ENCODE measurements at regions not wholly inside any gene's neighbourhood (a gene's known extent, or its start where the extent isn't known, plus 50 kb on each side); places are given as distances from the start of the nearest gene placed in this dataset.

DNA sequence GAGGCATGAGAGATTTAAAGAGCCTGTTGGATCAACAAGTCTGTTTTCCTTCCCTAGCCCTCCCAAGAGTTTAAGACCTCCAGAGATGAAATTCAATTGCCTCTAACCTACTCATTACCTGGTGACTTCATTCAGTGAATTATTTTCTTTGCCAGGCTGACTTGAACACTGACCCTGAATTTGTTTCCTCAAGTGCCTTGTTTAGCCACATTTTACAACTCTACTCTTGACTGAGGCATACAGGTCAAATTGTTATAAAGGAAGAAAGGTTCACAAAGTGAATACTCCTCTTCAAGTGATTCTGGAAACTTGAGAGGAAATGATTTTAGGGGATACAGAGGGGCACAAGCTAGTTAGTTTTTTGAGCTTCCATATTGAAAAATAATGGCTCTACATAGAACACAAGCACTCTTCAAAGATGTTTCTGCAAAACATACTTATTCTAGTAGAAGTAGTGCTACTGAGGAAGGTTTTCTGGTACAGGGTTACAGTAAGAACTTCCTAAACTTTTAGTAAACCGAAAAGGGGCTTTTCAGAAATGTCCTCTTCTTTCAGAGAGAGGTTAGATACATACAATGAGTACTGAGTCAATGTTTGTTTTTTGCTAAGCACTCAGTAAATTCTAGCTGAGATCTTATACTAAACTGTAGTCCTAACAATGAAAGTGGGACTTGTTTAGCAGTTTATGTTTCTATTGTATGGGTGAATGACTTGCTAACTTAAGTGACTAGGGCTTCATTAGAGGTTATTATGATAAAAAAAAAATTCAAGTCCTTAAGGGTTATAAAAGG is 137.4 kb upstream of the SATB1 start:
- H3K36me3 ChIP-seq (ENCODE audit: insufficient read depth, low read length) = no peaks in the 10 kb centered on the region
- ATAC-seq (ENCODE audit: insufficient read depth, low read depth) = no peak
- TF ChIP-seq EZH2 (IDR thresholded peaks at IDR 0.05; ENCODE audit: borderline replicate concordance, low read depth, low read length, severe bottlenecking) = no peak
- TF ChIP-seq, protein P1, sequence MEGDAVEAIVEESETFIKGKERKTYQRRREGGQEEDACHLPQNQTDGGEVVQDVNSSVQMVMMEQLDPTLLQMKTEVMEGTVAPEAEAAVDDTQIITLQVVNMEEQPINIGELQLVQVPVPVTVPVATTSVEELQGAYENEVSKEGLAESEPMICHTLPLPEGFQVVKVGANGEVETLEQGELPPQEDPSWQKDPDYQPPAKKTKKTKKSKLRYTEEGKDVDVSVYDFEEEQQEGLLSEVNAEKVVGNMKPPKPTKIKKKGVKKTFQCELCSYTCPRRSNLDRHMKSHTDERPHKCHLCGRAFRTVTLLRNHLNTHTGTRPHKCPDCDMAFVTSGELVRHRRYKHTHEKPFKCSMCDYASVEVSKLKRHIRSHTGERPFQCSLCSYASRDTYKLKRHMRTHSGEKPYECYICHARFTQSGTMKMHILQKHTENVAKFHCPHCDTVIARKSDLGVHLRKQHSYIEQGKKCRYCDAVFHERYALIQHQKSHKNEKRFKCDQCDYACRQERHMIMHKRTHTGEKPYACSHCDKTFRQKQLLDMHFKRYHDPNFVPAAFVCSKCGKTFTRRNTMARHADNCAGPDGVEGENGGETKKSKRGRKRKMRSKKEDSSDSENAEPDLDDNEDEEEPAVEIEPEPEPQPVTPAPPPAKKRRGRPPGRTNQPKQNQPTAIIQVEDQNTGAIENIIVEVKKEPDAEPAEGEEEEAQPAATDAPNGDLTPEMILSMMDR (IDR thresholded peaks at IDR 0.05; ENCODE audit: borderline replicate concordance, extremely low read depth, low read length, poor library complexity, severe bottlenecking) = no peak

DNA sequence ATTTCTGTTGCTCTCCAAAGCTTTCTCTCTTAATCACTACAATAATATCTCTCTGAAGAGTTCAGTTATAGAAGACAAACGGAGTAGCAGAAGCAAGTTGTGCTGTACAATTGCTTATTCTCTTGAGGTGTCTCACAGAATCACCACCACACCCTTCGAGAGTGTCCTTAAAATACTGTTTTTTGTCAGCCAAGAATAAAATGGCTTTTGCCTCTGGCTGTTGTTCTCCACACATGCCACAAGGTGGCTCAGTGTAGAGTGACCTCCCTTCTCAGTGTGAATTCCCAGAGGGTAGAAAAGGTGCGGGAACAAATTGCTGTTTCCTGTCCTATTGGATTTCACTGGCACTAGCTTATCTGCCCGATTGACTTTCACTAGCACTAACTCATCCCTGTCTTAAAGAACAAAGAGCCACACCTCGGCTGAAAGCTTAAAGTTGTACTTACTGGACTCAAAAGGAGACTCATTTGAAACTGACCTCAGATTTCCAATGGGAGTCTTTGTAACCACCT is 134.2 kb upstream of the SATB1 start:
- ATAC-seq (ENCODE audit: insufficient read depth, low read depth) (0 out of 3 replicates have a peak, but pooled peaks have one; percentile 29), DNase-seq (peak; percentile 33)
- no peak overlapping the region for H3K27ac ChIP-seq (ENCODE audit: low read length)
- TF ChIP-seq EZH2 (IDR thresholded peaks at IDR 0.05; ENCODE audit: borderline replicate concordance, low read depth, low read length, severe bottlenecking) = no peak
- TF ChIP-seq, protein P1 (IDR thresholded peaks at IDR 0.05; ENCODE audit: borderline replicate concordance, extremely low read depth, low read length, poor library complexity, severe bottlenecking) = peak; percentile 82
- no peaks in the 10 kb centered on the region for H3K79me2 ChIP-seq (ENCODE audit: insufficient read depth, low read length)
- H3K27me3 ChIP-seq (ENCODE audit: insufficient read depth, low read length, poor library complexity) = no peaks in the 10 kb centered on the region
- H3K36me3 ChIP-seq (ENCODE audit: insufficient read depth, low read length) = no peaks in the 10 kb centered on the region
- no peak overlapping the region for H2AFZ ChIP-seq (ENCODE audit: low read depth, low read length)
- no peak overlapping the region for H3K4me3 ChIP-seq (ENCODE audit: low read depth in 1 of 2, low read length in 2 of 2)
- H3K4me2 ChIP-seq (ENCODE audit: insufficient read depth, low read length) = no peak overlapping the region
- no peaks in the 10 kb centered on the region for H3K9me3 ChIP-seq (ENCODE audit: insufficient read depth, low read length, severe bottlenecking)
- H3K9ac ChIP-seq (ENCODE audit: low read depth, low read length) = no peak overlapping the region
- H3K4me1 ChIP-seq (ENCODE audit: insufficient read depth, low read length) = peaks cover 20% of the 10 kb centered on the region
- H4K20me1 ChIP-seq (ENCODE audit: insufficient read depth, low read length) = no peaks in the 10 kb centered on the region

More for the DNA sequence above, 137.4 kb upstream of the SATB1 start:
- no peak overlapping the region for H3K4me3 ChIP-seq (ENCODE audit: low read depth in 1 of 2, low read length in 2 of 2)
- no peak for DNase-seq
- H4K20me1 ChIP-seq (ENCODE audit: insufficient read depth, low read length) = no peaks in the 10 kb centered on the region
- H2AFZ ChIP-seq (ENCODE audit: low read depth, low read length) = no peak overlapping the region
- no peaks in the 10 kb centered on the region for H3K27me3 ChIP-seq (ENCODE audit: insufficient read depth, low read length, poor library complexity)
- H3K27ac ChIP-seq (ENCODE audit: low read length) = no peak overlapping the region
- H3K9me3 ChIP-seq (ENCODE audit: insufficient read depth, low read length, severe bottlenecking) = no peaks in the 10 kb centered on the region
- H3K9ac ChIP-seq (ENCODE audit: low read depth, low read length) = no peak overlapping the region
- peaks cover 20% of the 10 kb centered on the region for H3K4me1 ChIP-seq (ENCODE audit: insufficient read depth, low read length)
- H3K4me2 ChIP-seq (ENCODE audit: insufficient read depth, low read length) = no peak overlapping the region
- H3K79me2 ChIP-seq (ENCODE audit: insufficient read depth, low read length) = no peaks in the 10 kb centered on the region

DNA sequence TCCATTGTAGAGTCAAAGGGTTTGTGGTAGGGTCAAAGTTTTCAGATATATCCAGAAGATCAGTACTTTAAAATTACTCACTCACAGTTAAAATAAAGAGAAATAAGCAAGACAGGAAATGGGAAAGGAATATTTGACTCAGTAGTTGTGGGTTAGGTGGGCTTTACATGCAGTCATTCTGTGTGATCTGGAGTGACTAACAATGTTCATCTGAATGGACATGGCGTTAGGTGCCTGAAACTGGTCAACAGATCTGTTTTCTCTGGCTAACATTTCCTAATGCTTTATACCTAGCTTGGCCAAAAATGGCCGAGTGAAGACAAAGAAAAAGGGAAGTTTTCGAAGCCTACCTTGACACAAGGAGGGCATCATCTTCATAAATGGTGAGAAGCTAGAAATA is 133.4 kb upstream of the SATB1 start:
- Histone ChIP-seq H3K27me3 (ENCODE audit: insufficient read depth, low read length, poor library complexity) (no peaks in the 10 kb centered on the region), H4K20me1 (ENCODE audit: insufficient read depth, low read length) (no peaks in the 10 kb centered on the region), H3K79me2 (ENCODE audit: insufficient read depth, low read length) (no peaks in the 10 kb centered on the region), H3K9ac (ENCODE audit: low read depth, low read length) (no peak overlapping the region), H3K36me3 (ENCODE audit: insufficient read depth, low read length) (no peaks in the 10 kb centered on the region), H3K9me3 (ENCODE audit: insufficient read depth, low read length, severe bottlenecking) (no peaks in the 10 kb centered on the region), H3K4me2 (ENCODE audit: insufficient read depth, low read length) (no peak overlapping the region), H3K27ac (ENCODE audit: low read length) (no peak overlapping the region), H3K4me1 (ENCODE audit: insufficient read depth, low read length) (peaks cover 20% of the 10 kb centered on the region), H2AFZ (ENCODE audit: low read depth, low read length) (no peak overlapping the region), H3K4me3 (ENCODE audit: low read depth in 1 of 2, low read length in 2 of 2) (no peak overlapping the region)
- TF ChIP-seq EZH2 (IDR thresholded peaks at IDR 0.05; ENCODE audit: borderline replicate concordance, low read depth, low read length, severe bottlenecking) = no peak
- TF ChIP-seq, protein P1 (IDR thresholded peaks at IDR 0.05; ENCODE audit: borderline replicate concordance, extremely low read depth, low read length, poor library complexity, severe bottlenecking) = no peak
- DNase-seq = no peak
- no peak for ATAC-seq (ENCODE audit: insufficient read depth, low read depth)

Measured in DND-41 (cell line).